ENCODE measurements at regions not wholly inside any gene's neighbourhood (a gene's known extent, or its start where the extent isn't known, plus 50 kb on each side); places are given as distances from the start of the nearest gene placed in this dataset.

- TF ChIP-seq CTCF (IDR thresholded peaks at IDR 0.05) (no peak), POLR2AphosphoS5 (IDR thresholded peaks at IDR 0.05) (no peak), POLR2A (IDR thresholded peaks at IDR 0.05) (no peak)
These were observed 60.5 kb downstream of the TMEM100 start for GRCh38 chr17:55661963-55662834.

All from breast epithelium (tissue), 3 donors.